ENCODE measurements at regions not wholly inside any gene's neighbourhood (a gene's known extent, or its start where the extent isn't known, plus 50 kb on each side); places are given as distances from the start of the nearest gene placed in this dataset.
"Not testable (repeated sequence)": the region's sequence is repeated elsewhere in the genome, so short reads cannot be mapped to it uniquely, and the experiment has no call there.

GRCh38 chr15:72844067-72844466, 60.5 kb upstream of the ADPGK start:
- ChIA-PET CTCF (no interaction called here), POLR2A (no interaction called here)
- DNase-seq (ENCODE audit: extremely low spot score) = no peak
- no peak for TF ChIP-seq CTCF (IDR thresholded peaks at IDR 0.05; ENCODE audit: control extremely low read depth, extremely low read depth, low read depth, missing control alignments)

- CTCF ChIA-PET; DNase-seq (ENCODE audit: extremely low spot score); POLR2A ChIA-PET: not testable (repeated sequence)
Observed at GRCh38 chr15:72843340-72843739, 59.8 kb upstream of the ADPGK start.

DNA sequence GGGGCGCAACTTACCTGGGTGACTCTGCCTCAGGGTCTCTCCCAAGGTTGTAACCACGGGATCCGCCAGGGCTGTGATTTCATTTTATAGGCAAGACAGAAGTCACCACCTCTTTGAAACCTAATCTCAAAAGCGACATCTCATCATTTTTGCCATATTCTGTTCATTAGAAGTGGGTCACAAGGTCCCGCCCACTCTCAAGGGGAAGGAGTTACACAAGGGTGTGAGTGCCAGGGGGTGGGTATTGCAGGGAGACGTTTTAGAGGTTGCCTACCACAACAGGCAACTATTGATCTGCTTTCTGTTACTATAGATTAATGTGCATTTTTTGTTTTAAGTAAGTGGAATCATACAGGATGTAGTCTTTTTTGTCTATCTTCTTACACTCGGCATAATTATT, 56.6 kb upstream of the ADPGK start:
- TF ChIP-seq CTCF (IDR thresholded peaks at IDR 0.05; ENCODE audit: control extremely low read depth, extremely low read depth, low read depth, missing control alignments) = no peak
- no peak for DNase-seq (ENCODE audit: extremely low spot score)
- POLR2A ChIA-PET = no interaction called here
- CTCF ChIA-PET = no interaction called here

DNA sequence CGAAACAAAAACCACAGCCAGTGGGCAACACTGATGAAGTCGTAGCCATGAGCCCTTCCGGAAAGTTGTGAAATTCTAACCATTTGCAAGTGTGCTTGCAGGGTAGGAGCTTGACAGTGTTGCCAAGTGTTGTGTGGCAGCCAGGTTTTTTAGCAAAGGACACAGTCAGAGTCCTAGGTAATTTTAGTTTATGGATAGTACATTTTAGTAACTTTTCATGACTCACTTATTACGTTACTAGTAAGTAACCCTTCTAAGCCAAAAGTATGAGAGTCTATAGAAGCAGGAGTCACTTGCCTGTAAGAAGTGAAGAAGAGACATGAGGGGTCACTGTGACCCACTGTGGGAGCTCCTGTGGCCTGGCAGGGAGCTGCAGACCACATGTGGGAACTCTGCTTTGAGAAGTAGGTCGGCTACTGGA, 54.8 kb upstream of the ADPGK start:
- DNase-seq (ENCODE audit: extremely low spot score) = no peak
- TF ChIP-seq CTCF (IDR thresholded peaks at IDR 0.05; ENCODE audit: control extremely low read depth, extremely low read depth, low read depth, missing control alignments) = no peak
- POLR2A ChIA-PET = no interaction called here
- CTCF ChIA-PET = interaction anchor here (1.3 kb wide), 1 partner anchor 26 kb away, joined by 3 read pairs; no protein-coding TSS in a partner anchor

GRCh38 chr15:72836676-72837330, 53.2 kb upstream of the ADPGK start:
- no peak for TF ChIP-seq CTCF (IDR thresholded peaks at IDR 0.05; ENCODE audit: control extremely low read depth, extremely low read depth, low read depth, missing control alignments)
- ChIA-PET POLR2A (interaction anchor here (0.6 kb wide), 1 partner anchor 255 kb away, joined by 4 read pairs; no protein-coding TSS in a partner anchor), CTCF (interaction anchor here (1.3 kb wide), 1 partner anchor 28 kb away, joined by 3 read pairs; no protein-coding TSS in a partner anchor)
- DNase-seq (ENCODE audit: extremely low spot score) = no peak

DNA sequence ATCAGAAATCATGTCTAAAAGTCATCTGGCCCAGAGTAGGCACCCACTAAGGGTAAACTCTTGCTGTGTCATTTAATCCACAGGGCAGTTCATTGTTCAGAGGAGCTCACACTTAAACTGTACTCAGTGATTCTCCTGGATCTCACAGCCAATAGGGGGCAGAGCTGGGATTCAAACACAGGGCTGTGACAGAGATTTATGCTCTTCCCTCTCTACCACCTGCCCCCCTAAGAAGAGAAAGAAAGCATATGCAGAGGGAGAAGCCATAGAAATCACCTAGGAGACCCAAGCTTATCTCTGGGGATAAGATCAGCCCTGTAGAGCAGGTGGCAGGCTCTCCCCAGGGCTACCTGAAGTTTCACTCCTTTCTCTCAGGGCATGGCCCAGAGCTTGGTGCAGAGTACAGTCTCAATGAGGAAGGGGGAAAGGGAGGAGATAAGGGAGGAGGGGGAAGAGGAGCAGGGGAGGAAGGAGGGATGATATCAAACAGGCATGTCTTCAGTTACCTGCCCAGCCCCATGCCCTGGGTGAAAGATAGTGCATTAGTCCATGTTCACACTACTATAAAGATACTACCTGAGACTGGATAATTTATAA, 51.8 kb upstream of the ADPGK start:
- no peak for TF ChIP-seq CTCF (IDR thresholded peaks at IDR 0.05; ENCODE audit: control extremely low read depth, extremely low read depth, low read depth, missing control alignments)
- DNase-seq (ENCODE audit: extremely low spot score) = no peak
- ChIA-PET CTCF (no interaction called here), POLR2A (no interaction called here)

DNA sequence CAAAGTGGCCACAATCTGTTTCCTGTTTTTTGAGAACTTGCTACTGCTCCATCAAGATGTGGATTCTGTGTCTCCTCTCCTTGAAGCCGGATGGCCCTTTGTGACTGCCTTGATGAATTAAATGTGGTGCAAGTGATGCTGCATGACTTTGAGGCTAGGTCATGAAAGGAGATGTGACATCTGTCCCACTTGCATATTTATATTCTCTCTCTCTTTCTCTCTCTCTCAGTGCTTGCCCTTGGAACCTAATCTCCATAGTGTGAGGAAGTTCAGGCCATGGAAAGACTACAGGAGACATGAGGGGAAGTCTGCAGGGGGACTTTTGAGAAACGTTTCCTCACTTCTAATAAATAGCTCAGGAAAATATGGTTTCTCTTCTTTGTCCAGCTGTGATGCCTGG, 50.0 kb upstream of the ADPGK start:
- no peak for TF ChIP-seq CTCF (IDR thresholded peaks at IDR 0.05; ENCODE audit: control extremely low read depth, extremely low read depth, low read depth, missing control alignments)
- CTCF ChIA-PET = interaction anchor here (1.1 kb wide), 1 partner anchor 22 kb away, joined by 3 read pairs; no protein-coding TSS in a partner anchor
- POLR2A ChIA-PET = no interaction called here
- no peak for DNase-seq (ENCODE audit: extremely low spot score)

All from GM10248 (cell line).